NCI-H1092 (cell line): ENCODE measurements at regions not wholly inside any gene's neighbourhood (a gene's known extent, or its start where the extent isn't known, plus 50 kb on each side); places are given as distances from the start of the nearest gene placed in this dataset.
"Not testable (repeated sequence)": the region's sequence is repeated elsewhere in the genome, so short reads cannot be mapped to it uniquely, and the experiment has no call there.

Experiments used
- DNase-seq: peaks from one replicate; lab custom pipeline; 2025; lab: John Stamatoyannopoulos, UW

DNA sequence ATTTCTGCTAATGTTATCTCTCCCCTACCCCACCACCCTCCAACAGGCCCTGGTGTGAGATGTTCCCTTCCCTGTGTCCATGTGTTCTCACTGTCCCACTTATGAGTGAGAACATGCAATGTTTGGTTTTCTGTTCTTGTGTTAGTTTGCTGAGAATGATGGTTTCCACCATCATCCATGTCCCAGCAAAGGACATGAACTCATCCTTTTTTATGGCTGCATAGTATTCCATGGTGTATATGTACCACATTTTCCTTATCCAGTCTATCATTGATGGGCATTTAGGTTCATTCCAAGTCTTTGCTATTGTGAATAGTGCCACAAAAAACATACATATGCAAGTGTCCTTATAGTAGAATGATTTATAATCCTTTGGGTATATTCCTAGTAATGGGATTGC lies 104.5 kb downstream of the ZNF33B start:
- DNase-seq = not testable (repeated sequence)

DNA sequence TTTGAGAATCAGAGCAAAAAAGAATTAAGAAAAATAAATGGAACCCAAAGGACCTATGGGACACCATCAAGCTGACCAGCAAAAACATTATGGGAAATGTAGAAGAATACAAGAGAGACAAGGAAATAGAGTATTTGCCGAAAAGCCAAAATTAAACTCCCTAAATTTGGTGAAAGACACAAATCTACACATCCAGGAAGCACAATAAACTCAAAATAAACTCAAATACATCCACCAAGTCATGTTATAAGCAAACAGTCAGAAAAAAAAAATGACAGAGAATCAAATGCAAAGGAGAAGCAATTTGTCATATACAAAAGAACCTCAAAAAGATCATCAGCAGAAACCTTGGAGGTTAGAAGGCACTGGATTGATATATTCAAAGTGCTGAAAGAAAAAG lies 105.4 kb downstream of the ZNF33B start:
- DNase-seq = no peak

DNA sequence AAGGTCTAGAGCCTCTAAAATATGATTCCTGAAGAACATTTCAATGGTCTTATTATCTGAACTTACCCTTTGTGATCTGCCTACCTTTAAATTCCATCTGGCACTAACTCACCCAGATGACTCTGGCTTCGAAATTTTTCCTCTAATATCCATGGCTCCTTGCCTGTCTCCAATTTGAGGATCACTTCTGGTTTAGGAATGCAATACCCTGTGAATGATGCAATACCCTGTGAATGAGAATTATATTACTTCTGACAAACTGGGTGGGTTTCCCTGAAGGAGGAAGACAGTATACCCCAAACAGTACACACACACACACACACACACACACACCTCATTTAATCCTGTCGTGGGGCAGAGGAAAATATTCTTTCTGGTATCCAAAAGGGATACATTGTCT lies 115.3 kb downstream of the ZNF33B start:
- DNase-seq = no peak

DNA sequence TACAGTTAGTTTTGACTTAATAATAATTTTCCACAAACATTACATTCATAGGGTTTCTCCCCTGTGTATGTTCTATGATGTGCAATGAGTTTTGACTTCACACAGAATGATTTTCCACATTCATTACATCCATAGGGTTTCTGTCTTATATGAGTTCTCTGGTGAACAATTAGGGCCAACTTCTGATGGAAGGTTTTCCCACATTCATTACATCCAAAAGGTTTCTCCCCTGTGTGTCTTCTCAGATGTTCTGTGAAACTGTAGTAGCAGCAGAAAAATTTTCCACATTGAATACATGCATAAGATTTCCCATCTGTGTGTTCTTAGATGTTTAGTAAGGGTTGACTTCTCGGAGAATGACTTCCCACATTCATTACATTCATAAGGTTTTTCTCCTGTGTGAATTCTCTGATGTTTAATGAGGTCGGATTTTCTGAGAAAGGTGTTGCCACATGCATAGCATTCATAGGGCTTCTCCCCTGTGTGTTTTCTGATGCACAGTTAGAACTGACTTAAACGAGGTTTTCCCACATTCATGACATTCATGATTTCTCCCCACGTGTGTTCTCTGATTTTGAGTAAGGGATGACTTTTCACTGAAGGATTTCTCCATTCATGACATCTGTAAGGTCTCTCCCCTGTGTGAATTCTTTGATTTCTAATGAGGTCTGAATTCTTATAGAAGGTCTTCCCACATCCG lies 118.5 kb downstream of the ZNF33B start:
- DNase-seq = no peak

DNA sequence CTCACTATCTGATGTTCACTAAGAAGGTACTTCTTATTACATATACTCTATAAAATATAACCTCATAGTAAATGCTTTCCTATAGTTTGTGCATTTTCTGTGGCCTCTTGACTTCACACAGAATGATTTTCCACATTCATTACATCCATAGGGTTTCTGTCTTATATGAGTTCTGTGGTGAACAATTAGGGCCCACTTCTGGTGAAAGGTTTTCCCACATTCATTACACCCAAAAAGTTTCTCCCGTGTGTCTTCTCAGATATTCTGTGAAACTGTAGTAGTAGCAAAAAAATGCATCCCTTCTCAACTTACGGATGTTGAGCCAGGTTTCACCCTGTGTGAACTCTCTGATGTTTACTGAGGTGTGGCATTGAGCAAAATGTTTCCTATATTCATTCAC lies 119.3 kb downstream of the ZNF33B start:
- no peak for DNase-seq

DNA sequence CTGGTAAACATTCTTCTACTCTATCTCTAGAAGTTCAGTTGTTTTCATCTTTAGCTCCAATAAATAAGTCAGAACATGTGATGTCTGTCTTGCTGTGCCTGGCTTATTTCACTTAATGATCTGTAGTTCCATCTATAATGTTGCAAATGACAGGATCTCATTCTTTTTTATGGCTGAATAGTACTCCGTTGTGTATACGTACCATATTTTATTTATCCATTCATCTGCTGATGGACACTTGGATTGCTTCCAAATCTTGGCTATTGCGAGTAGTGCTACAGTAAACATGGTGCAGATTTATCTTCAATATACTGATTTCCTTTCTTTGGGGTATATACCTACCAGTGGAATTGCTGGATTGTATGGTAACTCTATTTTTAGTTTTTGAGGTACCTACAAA lies 124.4 kb downstream of the ZNF33B start:
- no peak for DNase-seq

DNA sequence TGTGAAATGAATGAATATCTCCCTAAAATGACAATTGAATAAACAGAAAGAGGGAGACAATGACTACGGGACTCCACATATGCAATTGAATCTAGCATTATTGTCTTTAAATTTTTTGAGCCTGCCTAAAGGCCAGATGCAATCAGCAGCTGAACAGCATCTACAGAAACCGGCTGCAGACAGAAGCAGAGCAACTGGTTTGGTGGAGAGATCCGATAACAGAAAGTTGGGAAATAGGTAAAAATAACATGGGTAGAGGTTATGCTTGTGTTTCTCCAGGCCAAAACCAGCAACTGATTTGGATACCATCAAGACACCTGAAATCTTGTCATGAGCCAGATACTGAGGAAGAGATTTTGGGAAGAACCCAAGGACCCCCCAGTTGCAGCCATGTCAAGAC lies 146.6 kb downstream of the ZNF33B start:
- DNase-seq = no peak

DNA sequence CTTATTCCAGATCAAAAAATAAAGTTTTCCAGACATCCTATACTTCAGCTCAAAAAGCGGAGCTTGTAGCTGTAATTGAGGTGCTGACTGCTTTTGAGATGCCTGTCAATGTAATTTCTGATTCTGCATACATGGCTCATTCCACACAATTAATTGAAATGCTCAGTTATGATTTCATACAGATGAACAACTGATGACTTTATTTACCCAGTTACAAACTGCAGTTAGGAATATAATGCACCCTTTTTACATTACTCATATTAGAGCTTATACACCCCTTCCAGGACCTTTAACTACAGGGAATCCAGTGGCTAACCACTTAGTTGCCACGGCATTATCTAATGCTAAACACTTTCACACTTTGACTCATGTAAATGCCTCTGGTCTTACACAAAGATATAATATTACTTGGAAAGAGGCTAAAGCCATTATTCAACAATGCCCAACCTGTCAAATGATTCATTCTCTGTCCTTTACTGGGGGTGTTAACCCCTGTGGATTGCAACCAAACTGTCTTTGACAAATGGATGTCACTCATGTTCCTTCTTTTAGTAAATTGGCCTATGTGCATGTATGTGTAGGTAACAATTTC lies 147.3 kb downstream of the ZNF33B start:
- no peak for DNase-seq

DNA sequence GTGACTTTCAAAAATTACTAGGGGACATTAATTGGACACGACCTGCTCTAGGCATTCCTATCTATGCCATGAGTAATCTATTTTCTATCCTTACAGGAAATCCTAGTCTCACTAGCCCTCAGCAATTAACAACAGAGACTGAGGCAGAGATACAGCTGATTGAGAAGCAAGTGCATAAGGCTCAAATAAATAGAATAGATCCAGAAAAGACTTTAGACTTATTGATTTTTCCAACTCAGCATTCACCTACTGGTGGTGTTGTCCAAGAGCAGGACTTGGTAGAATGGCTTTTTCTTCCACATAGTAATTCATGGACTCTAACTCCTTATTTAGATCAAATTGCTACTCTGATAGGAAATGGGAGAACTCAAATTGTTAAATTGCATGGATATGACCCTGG lies 148.0 kb downstream of the ZNF33B start:
- DNase-seq = no peak

DNA sequence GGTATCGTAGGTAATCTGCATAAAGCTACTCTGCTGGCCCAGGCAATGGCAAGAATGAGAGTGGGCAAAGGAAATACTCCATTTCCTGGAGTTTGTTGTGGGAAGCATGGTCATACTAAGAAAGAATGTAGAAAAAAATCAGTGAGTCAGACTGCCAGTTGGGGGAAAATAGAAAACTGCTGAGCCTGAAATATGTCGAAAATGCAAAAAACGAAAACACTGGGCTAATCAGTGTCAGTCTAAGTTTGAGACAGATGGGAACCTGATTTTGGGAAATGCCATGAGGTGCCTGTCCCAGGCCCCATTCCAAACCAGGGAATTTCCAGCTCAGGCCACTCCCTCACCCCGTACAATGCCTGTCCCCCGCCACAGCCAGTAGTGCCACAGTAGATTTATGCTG lies 150.0 kb downstream of the ZNF33B start:
- DNase-seq = no peak

DNA sequence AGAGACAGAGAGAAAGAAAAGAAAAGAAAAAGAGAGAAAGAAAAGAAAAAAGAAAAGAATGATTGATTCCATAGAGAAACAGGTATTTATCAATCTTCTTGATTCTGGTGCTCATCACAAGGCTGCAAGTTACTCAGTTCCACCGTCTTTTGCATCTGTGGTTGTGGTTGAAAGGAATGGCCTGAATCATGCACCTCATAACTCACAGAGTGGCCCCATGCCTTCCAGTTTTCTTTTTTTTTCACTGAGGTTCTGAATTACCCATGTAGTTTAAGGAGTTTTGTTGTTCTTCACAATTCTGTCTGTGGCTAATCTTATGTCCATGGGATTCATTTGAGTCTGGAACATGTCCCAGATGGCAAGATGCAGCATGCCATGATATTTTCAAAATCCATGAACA lies 156.0 kb downstream of the ZNF33B start:
- no peak for DNase-seq

DNA sequence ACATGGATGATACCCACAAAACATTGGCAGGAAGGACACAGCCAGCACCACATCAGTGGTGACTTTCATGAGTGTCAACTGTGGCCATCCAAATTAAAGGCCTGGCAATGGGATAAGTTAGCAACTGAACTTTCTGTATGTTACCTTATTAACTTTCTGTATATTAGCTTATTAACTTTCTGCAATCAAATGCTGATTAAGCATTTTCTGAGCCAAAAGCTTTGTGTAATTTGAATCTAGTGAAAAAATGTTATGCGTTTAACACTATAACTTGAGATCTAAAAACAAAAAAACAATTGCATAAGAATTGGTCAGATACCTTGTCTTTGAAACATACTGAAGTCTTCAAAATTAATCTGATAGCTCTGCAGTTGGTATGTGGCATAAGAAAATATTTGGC lies 159.3 kb downstream of the ZNF33B start:
- no peak for DNase-seq

DNA sequence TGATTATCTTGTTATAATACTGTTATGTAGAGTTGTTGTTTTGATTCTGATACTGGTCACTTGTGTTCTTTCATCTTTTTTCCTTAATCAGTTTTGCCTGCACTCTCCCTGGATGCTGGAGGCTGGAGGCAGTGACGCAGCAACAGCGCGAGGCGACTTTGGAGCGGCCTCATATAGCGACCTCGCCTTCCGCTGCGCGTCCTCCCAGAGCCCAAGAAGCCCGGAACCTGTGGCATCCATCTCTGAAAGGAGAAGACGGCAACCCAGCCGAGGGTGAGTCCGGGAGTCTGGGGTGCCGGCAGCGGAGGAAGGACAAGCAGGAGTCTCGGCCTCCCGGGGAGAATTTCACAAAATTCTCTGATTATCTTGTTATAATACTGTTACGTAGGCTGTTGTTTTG lies 161.2 kb downstream of the ZNF33B start:
- no peak for DNase-seq

DNA sequence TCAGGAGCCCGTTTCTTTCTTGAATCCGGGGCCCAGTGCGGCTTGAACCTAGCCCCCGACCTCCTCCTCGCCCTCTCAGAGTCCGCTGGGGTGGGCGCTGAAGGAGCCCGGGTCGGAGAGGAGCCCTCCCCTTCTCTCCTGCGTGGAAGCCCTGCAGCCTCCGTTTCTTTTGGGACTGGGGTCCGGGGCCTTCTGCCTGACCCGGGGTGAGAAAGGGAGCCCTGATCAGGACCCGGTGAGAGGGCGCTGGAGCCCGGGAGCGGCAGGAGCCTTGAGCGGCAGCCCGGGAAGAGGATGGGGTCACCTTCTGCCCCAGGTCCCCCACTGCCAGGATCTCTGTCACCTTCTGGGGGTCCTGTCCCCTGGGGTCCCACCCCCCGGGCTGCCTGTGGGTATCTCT lies 162.3 kb downstream of the ZNF33B start:
- no peak for DNase-seq

DNA sequence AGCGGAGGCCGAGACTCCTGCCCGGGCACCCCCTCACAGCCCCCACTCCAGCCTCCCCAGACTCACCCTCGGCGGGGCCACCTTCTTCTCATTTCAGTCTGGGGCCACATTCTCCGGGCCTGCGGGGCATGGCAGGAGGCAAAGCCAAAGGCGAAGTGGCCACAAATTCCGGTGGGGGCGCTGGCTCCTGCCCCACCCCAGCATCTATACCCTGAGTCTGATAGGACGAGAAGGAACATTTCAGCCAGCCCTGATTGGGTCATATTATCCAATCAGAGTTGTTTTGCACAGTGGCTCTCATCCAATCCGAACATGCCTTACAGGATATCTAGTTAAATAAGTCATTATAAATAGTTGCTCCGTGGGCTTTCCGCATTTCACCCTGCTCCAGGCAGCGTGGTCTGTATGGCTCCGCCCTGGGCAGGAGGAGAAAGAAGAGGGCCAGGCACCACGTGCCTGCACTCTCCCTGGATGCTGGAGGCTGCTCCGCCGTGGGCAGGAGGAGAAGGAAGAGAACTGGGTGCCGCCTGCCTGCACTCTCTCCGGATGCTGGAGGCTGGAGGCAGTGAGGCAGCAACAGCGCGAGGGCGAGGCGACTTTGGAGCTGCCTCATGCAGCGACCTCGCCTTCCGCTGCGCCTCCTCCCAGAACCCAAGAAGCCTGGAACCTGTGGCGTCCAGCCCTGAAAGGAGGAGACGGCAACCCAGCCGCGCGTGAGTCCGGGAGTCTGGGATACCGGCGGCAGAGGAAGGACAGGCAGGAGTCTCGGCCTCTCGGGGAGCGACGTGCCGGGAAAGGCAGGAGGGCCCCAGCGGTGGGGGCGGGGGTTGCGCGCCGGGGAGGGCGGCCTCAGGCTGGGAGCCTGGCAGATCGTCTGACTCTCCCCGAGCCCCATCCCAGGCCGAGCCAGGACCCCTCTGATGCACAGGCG lies 162.9 kb downstream of the ZNF33B start:
- no peak for DNase-seq

DNA sequence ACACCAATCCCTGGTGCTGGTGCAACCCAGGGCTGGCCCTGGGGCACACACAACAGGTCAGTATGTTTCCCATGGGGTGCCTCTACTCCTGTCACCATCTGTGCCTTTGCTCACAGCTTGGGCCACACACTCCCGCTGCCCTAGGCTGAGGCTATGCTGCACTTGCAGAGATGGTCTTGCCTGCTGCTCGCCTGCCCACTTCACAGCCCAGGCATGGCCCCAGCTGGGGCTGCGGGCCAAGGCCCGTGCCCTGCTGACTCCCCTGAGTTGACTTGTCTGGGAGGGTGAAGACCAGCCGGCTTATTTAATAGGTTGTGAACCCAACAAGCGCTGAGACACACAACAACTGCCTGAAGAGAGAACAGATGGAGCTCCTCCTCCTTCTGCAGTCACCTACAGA lies 184.1 kb downstream of the ZNF33B start:
- DNase-seq = no peak

DNA sequence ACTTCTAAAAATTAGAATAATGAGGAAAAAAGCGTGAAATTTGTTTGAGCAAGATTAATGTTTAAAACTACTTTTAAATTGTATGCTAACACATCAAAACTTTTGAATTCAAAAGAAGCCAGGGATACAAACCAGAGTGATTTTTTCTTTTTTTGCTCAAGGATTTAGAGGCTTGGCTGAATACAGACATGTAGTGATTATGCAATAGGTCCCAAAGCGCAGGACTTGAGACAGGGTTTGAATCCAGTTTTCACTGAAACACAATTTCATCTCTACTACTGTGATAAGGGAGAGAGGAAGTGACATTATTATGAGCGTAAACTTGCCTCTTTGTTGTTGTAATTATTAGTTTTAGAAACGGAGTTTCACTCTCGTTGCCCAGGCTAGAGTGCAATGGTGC lies 207.3 kb downstream of the ZNF33B start:
- no peak for DNase-seq

DNA sequence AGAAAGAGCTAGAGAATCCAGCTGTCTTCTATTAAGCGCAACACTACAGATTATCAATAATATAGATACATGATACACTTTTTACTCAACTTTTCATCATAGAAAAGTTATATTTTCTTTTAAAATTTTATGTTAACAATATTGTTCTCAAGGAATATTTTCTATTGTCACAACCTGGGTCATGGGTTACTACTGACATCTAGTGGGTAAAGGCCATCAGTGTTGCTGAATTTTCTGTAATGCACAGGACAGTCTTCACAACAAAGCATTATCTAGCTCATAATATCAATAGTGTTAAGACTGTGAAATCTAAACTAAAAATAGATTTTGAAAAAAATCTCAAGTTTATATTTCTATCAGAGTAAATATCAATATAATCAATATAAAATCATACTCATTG lies 209.8 kb downstream of the ZNF33B start:
- DNase-seq = no peak

DNA sequence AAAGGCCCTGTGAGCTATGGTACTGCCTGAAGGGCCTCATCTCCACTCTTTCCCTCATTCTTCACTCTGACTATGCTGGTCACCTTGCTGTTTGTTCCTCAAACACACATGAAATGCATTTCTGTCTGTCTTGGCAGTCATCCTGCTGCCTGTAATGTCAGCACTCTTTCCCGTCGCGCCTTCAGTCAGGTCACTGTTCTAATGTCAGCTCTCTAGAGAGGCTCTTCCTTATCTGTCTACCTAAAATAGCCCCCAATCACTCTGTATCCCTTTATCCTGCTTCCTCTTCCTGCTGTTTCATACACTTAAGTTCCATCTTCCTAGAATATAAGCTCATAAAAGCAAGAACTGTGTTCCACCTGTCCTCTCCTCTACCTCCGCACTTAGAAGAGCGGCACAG lies 215.5 kb downstream of the ZNF33B start:
- DNase-seq = no peak

DNA sequence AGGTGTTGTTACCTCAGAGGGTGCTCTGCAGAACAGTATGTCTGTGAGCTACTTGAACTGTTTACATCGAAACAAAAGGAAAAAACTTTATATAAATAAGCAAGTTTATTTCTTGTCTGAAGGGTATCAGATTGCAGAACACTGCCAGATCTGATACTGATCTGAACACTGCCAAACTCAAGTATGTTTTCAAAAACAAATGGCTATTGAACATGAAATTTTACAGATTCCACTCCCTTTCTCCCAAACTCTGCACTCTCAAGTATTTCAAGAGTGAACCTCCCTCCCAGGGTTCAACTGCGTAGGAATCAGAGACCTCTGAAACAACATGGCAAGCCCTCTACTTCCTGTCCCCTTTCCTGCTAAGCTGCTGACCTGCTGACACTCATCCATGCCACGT lies 216.6 kb downstream of the ZNF33B start:
- DNase-seq = no peak

DNA sequence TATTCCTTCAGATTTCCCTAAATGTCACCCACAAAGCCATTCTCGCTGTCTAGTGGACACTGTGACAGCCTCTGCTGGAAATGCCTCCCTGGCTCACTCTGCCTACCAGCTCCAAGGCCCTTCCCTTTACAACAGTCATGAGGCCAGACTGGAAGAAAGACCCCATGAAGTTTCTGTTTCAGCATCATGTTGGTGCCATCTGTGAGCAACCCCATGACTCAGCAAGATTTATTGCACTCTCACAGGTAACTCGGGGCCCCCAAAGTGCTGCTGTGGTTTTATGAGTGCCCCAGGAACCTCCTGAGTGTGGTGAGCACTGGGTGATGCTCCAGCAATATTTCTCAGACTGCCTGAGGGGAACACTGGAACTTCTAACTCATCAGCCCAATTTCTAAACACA lies 218.6 kb downstream of the ZNF33B start:
- no peak for DNase-seq

DNA sequence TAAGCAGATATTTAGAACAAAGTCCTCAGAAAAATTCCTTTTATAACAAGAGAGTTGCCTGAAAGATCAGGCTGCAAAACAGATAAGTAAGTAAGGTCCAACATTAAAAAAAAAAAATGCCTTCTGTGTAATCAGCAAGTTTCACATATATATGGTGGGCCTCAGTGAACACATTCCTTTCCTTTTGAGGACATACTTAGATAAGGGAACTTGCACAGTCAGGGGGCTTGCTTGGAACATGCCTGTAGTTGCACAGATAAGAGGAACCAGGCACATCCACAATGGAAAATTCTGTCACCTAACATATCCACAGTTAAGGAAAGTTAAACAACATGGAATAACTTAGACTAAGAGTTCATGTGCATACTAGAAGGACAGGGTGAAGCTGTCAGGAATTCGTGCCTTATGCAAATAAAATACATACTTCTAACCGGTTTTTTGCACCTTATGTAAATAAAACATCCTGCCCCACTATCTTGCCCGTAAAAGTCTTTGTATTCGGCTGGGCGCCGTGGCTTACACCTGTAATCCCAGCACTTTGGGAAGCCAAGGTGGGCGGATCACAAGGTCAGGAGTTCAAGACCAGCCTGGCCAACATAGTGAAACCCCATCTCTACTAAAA lies 257.3 kb downstream of the ZNF33B start:
- no peak for DNase-seq
